Glutamatergic neuron (in vitro differentiated cells): ENCODE measurements at regions not wholly inside any gene's neighbourhood (a gene's known extent, or its start where the extent isn't known, plus 50 kb on each side); places are given as distances from the start of the nearest gene placed in this dataset.

Experiments used
- DNase-seq: peaks from one replicate; pipeline ENCODE4 v3.0.0; 2022
- H3K27ac Mint-ChIP-seq: one replicate; pipeline ENCODE4 v1.8.0; 2020; ENCODE audit warnings: mild to moderate bottlenecking, mixed read lengths, inconsistent platforms; ENCODE audit not compliant: unreplicated experiment
- H3K27me3 Mint-ChIP-seq: one replicate; pipeline ENCODE4 v1.8.0; 2020; ENCODE audit warnings: mild to moderate bottlenecking, moderate library complexity, mixed read lengths, inconsistent platforms; ENCODE audit not compliant: unreplicated experiment
- H3K36me3 Mint-ChIP-seq: one replicate; pipeline ENCODE4 v1.8.0; 2020; ENCODE audit warnings: mild to moderate bottlenecking, mixed read lengths, inconsistent platforms; ENCODE audit not compliant: unreplicated experiment
- H3K4me1 Mint-ChIP-seq: one replicate; pipeline ENCODE4 v1.8.0; 2020; ENCODE audit warnings: mild to moderate bottlenecking, low read depth, mixed read lengths, inconsistent platforms; ENCODE audit not compliant: unreplicated experiment
- H3K4me3 Mint-ChIP-seq: one replicate; pipeline ENCODE4 v1.8.0; 2020; ENCODE audit warnings: mild to moderate bottlenecking, mixed read lengths, inconsistent platforms; ENCODE audit not compliant: unreplicated experiment
- H3K9me3 Mint-ChIP-seq: one replicate; pipeline ENCODE4 v1.8.0; 2020; ENCODE audit warnings: mild to moderate bottlenecking, moderate library complexity, mixed read lengths, inconsistent platforms; ENCODE audit not compliant: unreplicated experiment
- TF ChIP-seq, protein P1 (sequence below): fragments of 200-600 bp; sonication (generic); IDR thresholded peaks from one replicate; pipeline ENCODE4 v1.5.0; 2021; ENCODE audit not compliant: partially characterized antibody, unreplicated experiment

DNA sequence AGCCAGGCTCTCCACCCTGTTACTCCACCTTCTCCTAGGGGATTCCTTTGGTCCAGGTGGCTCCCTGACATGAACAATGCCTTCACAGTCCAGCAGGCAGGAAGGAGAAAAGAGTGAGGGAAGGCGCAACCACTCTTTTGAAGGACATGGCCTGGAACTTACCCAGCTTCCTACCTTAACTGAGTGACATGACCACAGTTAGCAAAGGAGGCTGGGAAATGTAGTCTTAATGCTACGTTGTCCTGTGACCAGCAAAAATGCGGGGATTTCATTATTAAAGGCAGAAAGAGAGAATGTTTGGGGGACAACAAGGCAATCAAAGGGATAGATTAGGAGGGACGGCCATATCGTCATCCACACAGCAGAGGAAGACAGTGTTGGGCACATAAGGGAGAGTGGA is 100.3 kb upstream of the ERCC6L2 start:
- no peak for DNase-seq
- Mint-ChIP-seq H3K27ac (no peak overlapping the region), H3K4me3 (no peak overlapping the region), H3K36me3 (no peaks in the 10 kb centered on the region), H3K4me1 (peaks cover 31% of the 10 kb centered on the region), H3K9me3 (no peaks in the 10 kb centered on the region), H3K27me3 (peaks cover 14% of the 10 kb centered on the region)
- TF ChIP-seq, protein P1, sequence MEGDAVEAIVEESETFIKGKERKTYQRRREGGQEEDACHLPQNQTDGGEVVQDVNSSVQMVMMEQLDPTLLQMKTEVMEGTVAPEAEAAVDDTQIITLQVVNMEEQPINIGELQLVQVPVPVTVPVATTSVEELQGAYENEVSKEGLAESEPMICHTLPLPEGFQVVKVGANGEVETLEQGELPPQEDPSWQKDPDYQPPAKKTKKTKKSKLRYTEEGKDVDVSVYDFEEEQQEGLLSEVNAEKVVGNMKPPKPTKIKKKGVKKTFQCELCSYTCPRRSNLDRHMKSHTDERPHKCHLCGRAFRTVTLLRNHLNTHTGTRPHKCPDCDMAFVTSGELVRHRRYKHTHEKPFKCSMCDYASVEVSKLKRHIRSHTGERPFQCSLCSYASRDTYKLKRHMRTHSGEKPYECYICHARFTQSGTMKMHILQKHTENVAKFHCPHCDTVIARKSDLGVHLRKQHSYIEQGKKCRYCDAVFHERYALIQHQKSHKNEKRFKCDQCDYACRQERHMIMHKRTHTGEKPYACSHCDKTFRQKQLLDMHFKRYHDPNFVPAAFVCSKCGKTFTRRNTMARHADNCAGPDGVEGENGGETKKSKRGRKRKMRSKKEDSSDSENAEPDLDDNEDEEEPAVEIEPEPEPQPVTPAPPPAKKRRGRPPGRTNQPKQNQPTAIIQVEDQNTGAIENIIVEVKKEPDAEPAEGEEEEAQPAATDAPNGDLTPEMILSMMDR = no peak

GRCh38 chr9:95773053-95773418 is 102.5 kb upstream of the ERCC6L2 start:
- no peak overlapping the region for H3K4me3 Mint-ChIP-seq

GRCh38 chr9:95772320-95773052 is 103.0 kb upstream of the ERCC6L2 start:
- DNase-seq = peak; percentile 65
- peak overlapping the region; percentile 48 for H3K27ac Mint-ChIP-seq
- H3K36me3 Mint-ChIP-seq = no peaks in the 10 kb centered on the region
- peaks cover 14% of the 10 kb centered on the region for H3K27me3 Mint-ChIP-seq
- TF ChIP-seq, protein P1 = no peak
- peak overlapping the region; percentile 42 for H3K4me3 Mint-ChIP-seq
- no peaks in the 10 kb centered on the region for H3K9me3 Mint-ChIP-seq
- peaks cover 29% of the 10 kb centered on the region for H3K4me1 Mint-ChIP-seq

More at GRCh38 chr9:95773053-95773418, 102.5 kb upstream of the ERCC6L2 start:
- Mint-ChIP-seq H3K27ac (no peak overlapping the region), H3K36me3 (no peaks in the 10 kb centered on the region), H3K4me1 (peaks cover 31% of the 10 kb centered on the region), H3K27me3 (peaks cover 14% of the 10 kb centered on the region), H3K9me3 (no peaks in the 10 kb centered on the region)
- TF ChIP-seq, protein P1 = no peak
- DNase-seq = no peak

DNA sequence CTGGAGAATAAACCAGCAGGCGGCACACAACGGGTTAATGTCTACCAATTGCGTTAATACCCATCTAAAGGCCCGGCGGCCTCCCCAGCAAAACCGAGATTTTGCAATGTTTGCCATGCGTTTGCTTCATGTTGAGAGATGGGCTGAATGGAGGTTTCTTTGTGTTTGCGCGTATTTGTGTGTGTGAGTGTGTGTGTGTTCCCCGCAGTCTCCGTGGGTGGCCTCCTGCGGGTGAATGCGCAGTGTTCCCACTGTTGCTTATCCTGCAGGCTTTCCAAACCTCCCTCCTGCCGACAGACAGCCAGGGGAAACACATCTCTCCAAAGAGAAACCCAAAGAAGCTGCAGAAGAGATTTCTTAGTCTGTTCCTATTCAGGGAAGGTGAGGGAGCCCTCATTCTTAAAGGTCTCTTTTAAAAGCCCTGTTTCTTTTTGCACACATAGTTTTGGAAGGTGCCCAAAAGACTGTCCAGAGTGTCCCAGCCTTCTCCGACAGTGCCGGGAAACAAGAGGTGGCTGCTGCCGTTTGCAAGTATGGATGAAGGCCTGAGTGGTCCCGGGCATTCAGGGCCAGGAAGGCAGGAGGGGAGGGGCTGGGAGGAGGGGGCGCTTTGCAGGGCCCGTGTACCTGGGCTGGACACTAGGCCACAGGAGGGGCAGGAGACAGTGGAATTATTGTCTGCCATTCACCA is 103.8 kb upstream of the ERCC6L2 start:
- H3K4me1 Mint-ChIP-seq = peaks cover 23% of the 10 kb centered on the region
- peak overlapping the region; percentile 48 for H3K27ac Mint-ChIP-seq

More for the DNA sequence above, 103.8 kb upstream of the ERCC6L2 start:
- H3K4me3 Mint-ChIP-seq = no peak overlapping the region
- no peaks in the 10 kb centered on the region for H3K36me3 Mint-ChIP-seq
- no peak for DNase-seq
- H3K9me3 Mint-ChIP-seq = no peaks in the 10 kb centered on the region
- peaks cover 14% of the 10 kb centered on the region for H3K27me3 Mint-ChIP-seq
- TF ChIP-seq, protein P1 = no peak
